ENCODE measurements at regions not wholly inside any gene's neighbourhood (a gene's known extent, or its start where the extent isn't known, plus 50 kb on each side); places are given as distances from the start of the nearest gene placed in this dataset.

GRCh38 chr20:20993372-20993771, 112.8 kb downstream of the LINC00237 start:
- no peak for DNase-seq (ENCODE audit: low read depth in 2 of 2, low spot score in 1 of 2)

DNA sequence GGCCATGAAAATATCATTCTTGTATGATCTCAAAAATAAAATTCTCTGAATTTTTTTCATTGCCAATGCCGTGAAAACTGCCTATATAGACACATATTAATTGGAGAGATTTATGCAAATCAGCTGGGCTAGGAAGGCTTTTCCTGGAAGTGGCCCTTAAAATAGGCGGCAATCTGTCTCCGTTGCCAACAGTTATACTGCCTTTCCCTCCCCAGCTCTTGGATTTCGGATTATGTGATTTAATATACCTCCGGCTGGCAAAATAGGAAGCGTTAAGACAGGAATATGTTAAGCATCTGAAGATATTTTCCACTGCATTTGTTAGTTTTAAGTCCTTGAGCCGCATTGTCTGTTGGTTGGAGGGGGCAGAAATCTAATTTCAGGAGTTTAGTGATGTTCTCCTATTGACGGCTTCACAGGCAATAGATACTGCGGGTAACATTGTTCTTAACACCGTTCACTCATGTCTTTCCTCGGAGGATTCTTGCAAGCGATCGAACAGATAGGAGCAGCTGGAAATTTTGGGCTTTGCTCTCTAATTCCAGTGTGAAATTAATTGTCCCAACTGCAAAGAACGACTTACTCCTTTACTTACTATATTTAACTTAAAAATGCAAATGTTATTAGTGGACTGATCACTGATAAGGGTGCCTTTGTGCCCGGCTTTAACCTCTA, 113.3 kb downstream of the LINC00237 start:
- no peak for DNase-seq (ENCODE audit: low read depth in 2 of 2, low spot score in 1 of 2)

DNA sequence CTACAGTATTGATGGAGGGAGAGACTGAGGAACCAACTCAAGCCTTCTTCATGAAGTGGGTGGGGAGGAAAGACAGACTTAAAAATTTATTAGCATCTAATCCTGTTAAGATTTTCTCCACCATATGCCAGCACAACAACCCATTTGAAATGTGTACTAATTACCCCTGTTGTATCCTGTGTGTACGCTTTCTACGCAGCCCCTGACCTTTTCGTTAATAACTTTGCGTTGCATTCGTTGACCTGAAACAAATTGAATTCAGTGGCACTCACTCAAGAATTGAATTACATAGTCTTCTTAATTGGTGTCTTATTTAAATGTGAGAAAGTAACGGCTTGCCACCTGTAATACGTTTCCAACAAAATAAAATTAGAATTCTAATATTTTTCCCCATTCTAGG, 113.9 kb downstream of the LINC00237 start:
- no peak for DNase-seq (ENCODE audit: low read depth in 2 of 2, low spot score in 1 of 2)

GRCh38 chr20:20989081-20989480, 117.1 kb downstream of the LINC00237 start:
- no peak for DNase-seq (ENCODE audit: low read depth in 2 of 2, low spot score in 1 of 2)

GRCh38 chr20:20979934-20980333, 126.2 kb downstream of the LINC00237 start:
- no peak for DNase-seq (ENCODE audit: low read depth in 2 of 2, low spot score in 1 of 2)

DNA sequence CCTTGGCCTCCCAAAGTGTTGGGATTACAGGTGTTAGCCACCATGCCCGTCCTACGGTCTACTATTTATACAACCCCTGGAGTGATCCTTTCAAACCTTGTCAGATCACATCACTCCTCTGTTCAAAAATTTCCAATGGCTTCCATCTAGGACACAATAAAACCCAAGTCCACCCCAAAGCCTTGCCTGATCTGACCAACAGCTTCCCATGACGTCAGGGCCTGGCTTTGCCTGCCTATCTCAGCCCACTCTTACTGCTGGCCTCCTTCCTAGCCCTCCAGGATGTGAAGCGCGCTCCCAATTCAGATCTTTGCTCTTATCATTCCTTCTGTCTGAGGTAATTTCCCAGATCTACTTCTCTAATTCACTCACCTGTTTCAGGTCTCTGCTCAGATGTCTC, 128.4 kb downstream of the LINC00237 start:
- no peak for DNase-seq (ENCODE audit: low read depth in 2 of 2, low spot score in 1 of 2)

- no peak for DNase-seq (ENCODE audit: low read depth in 2 of 2, low spot score in 1 of 2)
Observed at GRCh38 chr20:20972490-20972889, 133.7 kb downstream of the LINC00237 start.

DNA sequence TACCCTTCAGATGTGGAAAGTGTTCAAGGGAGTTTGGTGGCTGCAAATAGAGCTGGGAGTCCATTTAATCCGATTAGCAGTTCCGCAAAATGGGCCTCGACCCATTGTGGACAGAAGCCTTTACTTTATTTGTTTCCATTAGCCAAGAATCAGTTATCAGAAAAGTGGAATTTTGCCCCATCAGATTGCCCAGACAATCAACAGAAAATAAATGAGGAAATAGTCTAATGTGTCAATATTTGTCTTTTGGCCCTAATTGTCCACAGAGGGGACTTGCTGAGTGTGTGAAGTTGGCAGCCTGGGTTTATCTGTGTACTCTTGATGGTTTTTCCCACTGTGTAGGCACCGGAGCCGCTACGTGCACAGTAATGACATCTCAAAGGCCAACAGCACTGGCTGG, 134.3 kb downstream of the LINC00237 start:
- DNase-seq (ENCODE audit: low read depth in 2 of 2, low spot score in 1 of 2), result no peak

GRCh38 chr20:20970841-20971240, 135.3 kb downstream of the LINC00237 start:
- no peak for DNase-seq (ENCODE audit: low read depth in 2 of 2, low spot score in 1 of 2)

DNA sequence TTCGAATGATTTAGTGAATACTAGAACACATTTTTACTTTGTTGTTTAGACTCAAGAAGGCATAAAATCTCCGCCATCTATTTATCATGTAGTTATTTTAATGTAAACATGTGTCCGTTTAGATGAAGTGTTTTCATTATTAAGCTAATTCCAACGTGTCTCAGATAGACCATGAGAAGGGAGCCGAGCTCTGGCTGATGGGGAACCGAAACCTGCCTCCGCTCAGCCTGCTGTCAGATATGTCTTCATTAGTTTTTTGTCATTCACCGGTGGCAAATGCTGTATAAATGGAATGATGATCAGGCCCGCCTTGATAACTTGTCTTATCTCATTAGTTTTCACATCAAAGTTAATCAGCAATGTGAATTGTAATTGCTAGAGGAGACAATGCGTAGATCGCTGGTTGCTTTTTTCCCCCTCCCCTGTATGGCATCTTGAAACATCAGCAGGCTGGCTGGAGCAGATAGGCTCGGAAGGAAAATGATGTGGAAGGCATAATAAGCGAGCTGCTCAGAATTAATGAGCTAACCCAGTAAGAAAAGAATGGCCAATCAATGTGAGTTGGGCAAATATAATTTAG, 136.4 kb downstream of the LINC00237 start:
- DNase-seq (ENCODE audit: low read depth in 2 of 2, low spot score in 1 of 2), result no peak

DNA sequence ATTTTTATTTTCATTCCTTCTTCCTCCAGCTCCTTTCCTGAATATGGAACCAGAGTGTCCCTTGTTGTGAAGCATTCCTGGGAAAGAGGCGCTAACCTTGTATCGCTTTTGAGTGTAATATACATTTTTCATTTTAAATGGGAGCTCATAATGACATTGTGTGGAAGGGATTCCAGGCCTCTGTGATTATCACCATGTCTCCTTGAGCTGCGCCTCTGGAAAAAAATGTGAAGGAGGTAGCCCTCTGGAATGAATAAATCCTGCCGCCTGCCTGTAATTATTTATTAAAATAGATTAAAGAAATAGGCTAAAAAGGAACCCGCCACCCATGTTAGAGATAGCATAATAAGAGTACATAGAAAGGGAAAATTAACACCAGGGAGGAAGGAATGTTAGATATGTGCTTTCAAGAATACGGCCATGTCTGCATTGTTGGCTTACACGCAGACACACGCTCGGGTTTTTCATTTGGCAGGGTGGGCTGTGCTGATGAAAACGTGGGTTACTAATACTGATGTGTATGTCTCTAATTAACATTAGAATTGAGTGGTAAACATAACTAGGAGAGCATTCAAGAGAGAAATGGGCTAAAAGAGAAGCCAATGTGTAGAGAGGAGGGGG, 138.5 kb downstream of the LINC00237 start:
- DNase-seq (ENCODE audit: low read depth in 2 of 2, low spot score in 1 of 2), result no peak

DNA sequence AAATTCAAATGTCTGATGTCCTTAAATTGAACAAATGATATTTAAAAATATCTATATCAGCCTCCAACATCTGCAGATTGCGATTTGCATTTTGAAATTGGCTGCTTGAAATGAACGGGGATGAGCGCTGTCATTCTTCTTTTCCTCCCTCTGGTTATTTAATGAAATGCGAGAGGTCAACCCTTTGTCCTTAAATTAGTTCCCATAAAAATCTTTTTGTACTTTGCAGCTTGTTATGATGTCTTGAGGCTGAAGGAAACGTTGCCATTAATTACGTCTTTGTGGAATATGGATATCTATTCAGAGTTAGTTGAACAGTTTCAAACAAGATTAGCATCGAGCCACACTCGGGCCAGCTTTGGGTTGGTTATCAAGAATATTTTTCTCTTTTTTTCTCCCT, 140.0 kb downstream of the LINC00237 start:
- DNase-seq (ENCODE audit: low read depth in 2 of 2, low spot score in 1 of 2), result no peak

GRCh38 chr20:20959031-20959755, 147.0 kb downstream of the LINC00237 start:
- DNase-seq (ENCODE audit: low read depth in 2 of 2, low spot score in 1 of 2), result no peak

GRCh38 chr20:20956513-20956931, 149.6 kb downstream of the LINC00237 start:
- no peak for DNase-seq (ENCODE audit: low read depth in 2 of 2, low spot score in 1 of 2)

DNA sequence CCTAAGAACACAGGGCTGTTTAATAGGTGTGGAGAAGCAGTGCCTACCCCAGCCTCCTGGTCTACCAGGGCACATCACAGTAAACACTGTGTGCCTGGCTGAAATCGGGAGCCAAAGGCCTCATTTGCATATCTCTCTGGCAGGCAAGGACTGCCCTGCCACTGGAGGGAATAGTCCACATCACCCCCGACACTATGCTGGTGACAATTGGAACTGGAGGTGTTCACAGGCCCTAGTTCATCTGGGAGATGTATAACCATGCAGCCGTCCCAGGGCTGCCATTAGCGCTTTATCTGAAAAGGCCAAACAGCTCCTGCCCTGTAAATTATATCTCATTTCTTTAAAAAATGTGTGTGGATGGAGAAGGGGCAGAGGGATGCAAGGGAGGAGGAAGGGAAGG, 150.3 kb downstream of the LINC00237 start:
- DNase-seq (ENCODE audit: low read depth in 2 of 2, low spot score in 1 of 2), result no peak

GRCh38 chr20:20953738-20954618, 152.2 kb downstream of the LINC00237 start:
- DNase-seq (ENCODE audit: low read depth in 2 of 2, low spot score in 1 of 2), result no peak

DNA sequence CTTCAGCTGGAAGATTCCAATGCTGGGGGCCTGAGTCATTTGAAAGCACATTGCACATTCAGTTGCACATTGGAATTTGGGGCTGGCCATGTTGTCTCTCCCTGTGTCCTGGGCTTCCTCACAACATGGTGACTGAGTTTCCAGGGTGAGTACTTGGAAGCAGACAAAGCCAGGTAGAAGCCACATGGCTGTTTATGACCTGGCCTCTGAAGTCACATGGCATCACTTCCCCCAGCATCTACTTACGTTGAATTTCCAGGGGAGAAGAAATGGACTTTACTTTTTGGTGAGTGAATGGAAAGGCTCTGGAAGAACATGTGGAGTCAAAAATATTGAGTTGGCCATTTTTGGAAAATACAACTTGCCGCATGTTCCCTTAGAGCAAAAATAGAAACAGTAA, 155.5 kb downstream of the LINC00237 start:
- DNase-seq (ENCODE audit: low read depth in 2 of 2, low spot score in 1 of 2), result no peak

DNA sequence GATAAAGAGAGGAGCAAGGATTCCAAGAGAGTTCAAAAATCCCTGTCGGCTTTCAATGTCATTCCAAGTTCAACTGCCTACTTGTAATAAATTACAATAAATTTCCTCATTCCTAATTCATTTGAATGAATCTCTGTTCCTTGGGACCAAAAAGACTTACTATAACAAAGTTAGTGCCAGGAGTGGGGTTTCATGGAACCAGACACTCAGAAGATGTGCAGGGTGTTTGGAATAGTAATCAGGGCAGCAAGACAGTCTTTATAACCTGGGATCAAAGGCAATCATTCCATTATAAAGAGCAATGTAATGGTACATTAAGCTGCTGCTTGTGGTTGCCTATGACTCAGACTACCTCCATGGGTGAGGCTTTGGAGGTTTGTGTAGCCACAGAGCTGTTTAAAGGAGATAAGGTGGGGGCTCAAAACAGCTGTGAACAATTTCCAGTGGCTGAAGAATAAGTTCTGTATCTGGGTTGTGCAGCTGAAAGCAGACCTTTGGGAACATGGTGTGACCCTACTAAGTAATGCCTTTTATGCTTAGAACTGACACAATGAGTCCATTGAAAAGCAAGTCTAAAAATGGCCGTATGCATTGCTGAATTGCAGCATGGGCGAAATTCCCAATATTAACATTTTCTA, 159.9 kb downstream of the LINC00237 start:
- no peak for DNase-seq (ENCODE audit: low read depth in 2 of 2, low spot score in 1 of 2)

GRCh38 chr20:20941468-20941889, 164.7 kb downstream of the LINC00237 start:
- no peak for DNase-seq (ENCODE audit: low read depth in 2 of 2, low spot score in 1 of 2)

DNA sequence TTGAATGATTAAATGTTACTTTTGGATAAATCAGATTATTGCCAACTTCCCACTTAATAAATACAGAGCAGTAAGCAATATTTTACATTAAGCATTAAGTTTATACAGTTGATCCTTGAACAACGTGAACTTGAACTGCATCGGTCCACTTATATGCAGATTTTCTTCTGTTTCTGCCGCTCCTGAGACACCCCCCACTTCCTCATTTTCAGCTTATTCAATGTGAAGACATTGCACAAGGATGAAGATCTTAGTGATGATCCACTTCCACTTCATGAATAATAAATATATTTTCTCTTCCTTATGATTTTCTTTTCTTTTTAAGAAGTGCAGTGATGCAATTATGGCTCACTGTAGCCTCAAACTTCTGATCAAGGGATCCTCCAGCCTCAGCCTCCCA, 167.2 kb downstream of the LINC00237 start:
- no peak for DNase-seq (ENCODE audit: low read depth in 2 of 2, low spot score in 1 of 2)

- no peak for DNase-seq (ENCODE audit: low read depth in 2 of 2, low spot score in 1 of 2)
Observed at GRCh38 chr20:20938599-20938998, 167.6 kb downstream of the LINC00237 start.

Data from stimulated activated CD8-positive, alpha-beta memory T cell treated with anti-CD3 and anti-CD28 coated beads, Interleukin-4, amount 100 ng/mL, for 4 hours (primary cell).